ENCODE measurements at regions not wholly inside any gene's neighbourhood (a gene's known extent, or its start where the extent isn't known, plus 50 kb on each side); places are given as distances from the start of the nearest gene placed in this dataset.

GRCh38 chr17:33803686-33804085 lies 451.4 kb upstream of the CCL2 start:
- no peak for ATAC-seq (ENCODE audit: low read depth)

More at GRCh38 chr17:33803686-33804085, 451.4 kb upstream of the CCL2 start:
- Histone ChIP-seq H3K4me3 (ENCODE audit: insufficient read depth, low read depth, low read length) (no peak overlapping the region), H2AK5ac (ENCODE audit: low read depth, low read length) (no peak overlapping the region), H3K56ac (ENCODE audit: extremely low read depth, insufficient read depth, low read length) (no peak overlapping the region), H4K8ac (ENCODE audit: low read depth in 2 of 2, low read length in 2 of 2) (no peak overlapping the region), H3K27me3 (ENCODE audit: control insufficient read depth, insufficient read depth, low read length) (no peaks in the 10 kb centered on the region), H3K18ac (ENCODE audit: low read depth, low read length) (no peak overlapping the region), H3K14ac (replicated peaks; ENCODE audit: low read depth, low read length) (no peak overlapping the region), H3K4me2 (ENCODE audit: low read depth, low read length) (no peak overlapping the region), H3K4me1 (ENCODE audit: control insufficient read depth, insufficient read depth, low read length) (no peaks in the 10 kb centered on the region), H4K20me1 (ENCODE audit: insufficient read depth, low read length) (no peaks in the 10 kb centered on the region), H2AFZ (replicated peaks; ENCODE audit: low read length, poor library complexity) (no peak overlapping the region), H3K27ac (ENCODE audit: insufficient read depth, low read length) (no peak overlapping the region), H3K4ac (ENCODE audit: low read depth, low read length) (no peak overlapping the region), H3K9me3 (ENCODE audit: control insufficient read depth, insufficient read depth, low read length) (no peaks in the 10 kb centered on the region), H3K9ac (ENCODE audit: low read depth, low read length) (no peak overlapping the region), H2BK5ac (ENCODE audit: low read depth, low read length, poor library complexity, severe bottlenecking) (no peak overlapping the region), H2BK20ac (ENCODE audit: low read depth, low read length) (no peak overlapping the region), H4K5ac (ENCODE audit: low read depth, low read length) (no peak overlapping the region), H2AK9ac (replicated peaks; ENCODE audit: low read depth, low read length, poor library complexity) (no peak overlapping the region), H3K36me3 (ENCODE audit: control insufficient read depth, insufficient read depth, low read length) (no peaks in the 10 kb centered on the region), H3K23ac (ENCODE audit: low read depth, low read length) (no peak overlapping the region), H4K91ac (ENCODE audit: insufficient read depth, low read depth, low read length) (no peak overlapping the region), H3K79me1 (ENCODE audit: low read depth in 1 of 2, low read length in 2 of 2) (no peaks in the 10 kb centered on the region), H2BK120ac (ENCODE audit: low read depth, low read length) (no peak overlapping the region), H2BK15ac (ENCODE audit: low read depth, low read length) (no peak overlapping the region), H3K9me1 (ENCODE audit: insufficient read depth, low read length) (no peaks in the 10 kb centered on the region)
- WGBS, 2 experiments (ENCODE audit: extremely low coverage in 2 of 2, insufficient read length in 1 of 2): 40% methylated on average over 1 of the region's 2 CpGs; no CpG with 5 or more reads in 1 of the 2 experiments
- ChIA-PET CTCF (interaction anchor here (0.6 kb wide), 1 partner anchor 9 kb away, joined by 3 read pairs; no protein-coding TSS in a partner anchor), POLR2A (ENCODE audit: unreplicated experiment) (no interaction called here)
- DNase-seq: no peak
- in situ Hi-C loops (cut with MboI; ENCODE audit: low sequenced_read_pairs): no loop called here
- intact Hi-C loops (cut with micrococcal nuclease): no loop called here
- TF ChIP-seq CHD1 (IDR thresholded peaks at IDR 0.05; ENCODE audit: low read depth, low read length) (no peak), SMC3 (IDR thresholded peaks at IDR 0.05; ENCODE audit: low read depth, low read length) (no peak), MAZ (IDR thresholded peaks at IDR 0.05; ENCODE audit: borderline replicate concordance, low read depth, low read length) (no peak)
- BruUV-seq (replicated peaks): no TSS peak
- dilution Hi-C loops (cut with HindIII; ENCODE audit: low sequenced_read_pairs, unreplicated experiment): no loop called here

Measured in IMR-90 (cell line).